ENCODE measurements at regions not wholly inside any gene's neighbourhood (a gene's known extent, or its start where the extent isn't known, plus 50 kb on each side); places are given as distances from the start of the nearest gene placed in this dataset.

GRCh38 chr6:103707596-103708325, 1152.0 kb downstream of the HACE1 start:
- TF ChIP-seq REST (IDR thresholded peaks at IDR 0.05; ENCODE audit: borderline replicate concordance) (no peak), POLR2AphosphoS5 (IDR thresholded peaks at IDR 0.05) (no peak), CTCF (IDR thresholded peaks at IDR 0.05; ENCODE audit: poor library complexity, severe bottlenecking) (no peak), EZH2 (IDR thresholded peaks at IDR 0.05; ENCODE audit: borderline replicate concordance, insufficient read depth, low read length, poor library complexity, severe bottlenecking) (no peak), EP300 (conservative IDR thresholded peaks at IDR 0.05; ENCODE audit: poor library complexity, severe bottlenecking) (no peak), MXI1 (conservative IDR thresholded peaks at IDR 0.05; ENCODE audit: poor library complexity, severe bottlenecking) (no peak)
